GM12878 (cell line): ENCODE measurements at regions not wholly inside any gene's neighbourhood (a gene's known extent, or its start where the extent isn't known, plus 50 kb on each side); places are given as distances from the start of the nearest gene placed in this dataset.

Experiments
- ATAC-seq: fragments of 200-7000 bp; cut with Tn5 transposase; 3 replicates; pipeline ENCODE4 v1.9.1; 2020; ENCODE audit warnings: mild to moderate bottlenecking, moderate library complexity
- BruUV-seq: library from RNA; stranded (reverse); fragments of 400-500 nt; replicated peaks from 2 replicates; lab custom pipeline; 2021; lab: Mats Ljungman, UMichigan
- CTCF ChIA-PET: fragments of 300-600 bp; sonication (Branson Sonifier 250); formaldehyde crosslinking; extraction: SDS; loops from one replicate; lab custom pipeline; 2021; ENCODE audit warnings: inconsistent platforms; lab: Yijun Ruan, JAX
- POLR2A ChIA-PET: fragments of 350-600 bp; formaldehyde crosslinking; extraction: SDS; loops from one replicate; lab custom pipeline; 2021; ENCODE audit warnings: inconsistent platforms; lab: Charles Lee
- RAD21 ChIA-PET: fragments of 300-600 bp; sonication (Branson Sonifier 250); formaldehyde crosslinking; loops from one replicate; lab custom pipeline; 2023; ENCODE audit warnings: antibody characterized with exemption; ENCODE audit not compliant: unreplicated experiment; lab: Charles Lee
- SMC1A ChIA-PET: fragments of 300-600 bp; sonication (Branson Sonifier 250); formaldehyde crosslinking; loops from one replicate; lab custom pipeline; 2023; ENCODE audit not compliant: unreplicated experiment, uncharacterized antibody; lab: Charles Lee
- DNase-seq: peaks from one replicate; pipeline ENCODE4 v3.0.0-alpha.2; 2011; ENCODE audit warnings: low read depth, low spot score
- FAIRE-seq: peaks from 3 replicates; lab custom pipeline; 2011; peaks lifted over from hg19 to GRCh38; lab: Jason Lieb, UNC
- H2AFZ ChIP-seq: 2 replicates; pipeline ENCODE4 v1.6.0; 2011; ENCODE audit warnings: low read depth, low read length, control low read depth; ENCODE audit not compliant: control insufficient read depth
- H3K27ac ChIP-seq: 2 replicates; pipeline ENCODE4 v1.5.1; 2011; ENCODE audit warnings: control low read depth; ENCODE audit not compliant: control insufficient read depth, insufficient read depth
- H3K27me3 ChIP-seq, 2 experiments: replicated peaks in 1 of 2; 2 replicates each; pipeline versions ENCODE4 v1.6.0 to v1.6.1; 2011; ENCODE audit warnings: low read length in 1 of 2; ENCODE audit not compliant: control insufficient read depth in 2 of 2, insufficient read depth in 2 of 2
- H3K36me3 ChIP-seq, 2 experiments: 2 replicates each; pipeline ENCODE4 v1.5.1; 2011; ENCODE audit warnings: low read length in 1 of 2; ENCODE audit not compliant: control insufficient read depth in 2 of 2, insufficient read depth in 2 of 2
- H3K4me1 ChIP-seq: 2 replicates; pipeline ENCODE4 v1.6.1; 2011; ENCODE audit warnings: mild to moderate bottlenecking, low read length, moderate library complexity, mixed read lengths; ENCODE audit not compliant: control insufficient read depth, insufficient read depth
- H3K4me2 ChIP-seq: 2 replicates; pipeline ENCODE4 v1.6.0; 2011; ENCODE audit warnings: control low read depth; ENCODE audit not compliant: control insufficient read depth, insufficient read depth
- H3K4me3 ChIP-seq: fragments of 200-600 bp; sonication (generic); 2 replicates; pipeline ENCODE4 v1.5.1; 2016
- H3K79me2 ChIP-seq: 2 replicates; pipeline ENCODE4 v1.6.0; 2011; ENCODE audit warnings: low read length; ENCODE audit not compliant: control insufficient read depth, insufficient read depth
- H3K9ac ChIP-seq: 2 replicates; pipeline ENCODE4 v1.8.0; 2011; ENCODE audit warnings: low read length, control low read depth, mixed read lengths; ENCODE audit not compliant: control insufficient read depth, insufficient read depth
- H3K9me3 ChIP-seq: replicated peaks from 3 replicates; pipeline ENCODE4 v1.5.1; 2011; ENCODE audit warnings: mild to moderate bottlenecking, low read length; ENCODE audit not compliant: control insufficient read depth, insufficient read depth
- H4K20me1 ChIP-seq: 2 replicates; pipeline ENCODE4 v1.6.0; 2011; ENCODE audit not compliant: control insufficient read depth, insufficient read depth
- BMI1 ChIP-seq: fragments of 450-650 bp; IDR thresholded peaks from 2 replicates; pipeline ENCODE4 v1.6.1; 2016; ENCODE audit warnings: mild to moderate bottlenecking, moderate library complexity, borderline replicate concordance
- BRCA1 ChIP-seq: IDR thresholded peaks from 2 replicates; pipeline ENCODE4 v1.6.1; 2011; ENCODE audit warnings: low read depth, low read length, improper control_type of control experiment
- CHD2 ChIP-seq: IDR thresholded peaks from 2 replicates; pipeline ENCODE4 v1.6.1; 2011; ENCODE audit warnings: low read depth, low read length, improper control_type of control experiment, borderline replicate concordance
- IRF5 ChIP-seq: fragments of 450-650 bp; IDR thresholded peaks from 2 replicates; pipeline ENCODE4 v1.6.1; 2017; ENCODE audit warnings: borderline replicate concordance
- JUND ChIP-seq: IDR thresholded peaks from 2 replicates; pipeline ENCODE4 v1.6.1; 2012; ENCODE audit warnings: low read depth, mild to moderate bottlenecking, low read length, improper control_type of control experiment, moderate library complexity
- MTA3 ChIP-seq: IDR thresholded peaks from 2 replicates; pipeline ENCODE4 v1.6.1; 2012; ENCODE audit warnings: low read length, inconsistent platforms, borderline replicate concordance
- NFIC ChIP-seq: IDR thresholded peaks from 2 replicates; pipeline ENCODE4 v1.6.1; 2012; ENCODE audit warnings: low read depth, mild to moderate bottlenecking, inconsistent platforms, low read length, moderate library complexity
- NRF1 ChIP-seq: conservative IDR thresholded peaks from 2 replicates; pipeline ENCODE4 v1.6.1; 2011; ENCODE audit warnings: mild to moderate bottlenecking, low read depth, low read length, improper control_type of control experiment
- RAD21 ChIP-seq: IDR thresholded peaks from 2 replicates; pipeline ENCODE4 v1.6.1; 2011; ENCODE audit warnings: mild to moderate bottlenecking, low read depth, low read length, moderate library complexity; ENCODE audit not compliant: insufficient read depth
- ZNF274 ChIP-seq: IDR thresholded peaks from one replicate; pipeline ENCODE4 v1.8.0; 2011; ENCODE audit not compliant: insufficient read length, insufficient read depth
- ZNF592 ChIP-seq: fragments of 450-650 bp; IDR thresholded peaks from 2 replicates; pipeline ENCODE4 v1.6.1; 2017; ENCODE audit warnings: mild to moderate bottlenecking, moderate library complexity
- ZSCAN29 ChIP-seq: fragments of 450-650 bp; IDR thresholded peaks from 2 replicates; pipeline ENCODE4 v1.6.1; 2017; ENCODE audit warnings: mild to moderate bottlenecking, moderate library complexity
- WGBS: methylation state at CpG from one replicate; pipeline ENCODE4 v1.1.6; 2016; ENCODE audit warnings: low lambda C conversion rate; ENCODE audit not compliant: insufficient replicate concordance, insufficient coverage; ENCODE audit errors: missing lambda C conversion rate; 5-methylcytosine and 5-hydroxymethylcytosine counted together
- in situ Hi-C: fragments of 300-500 bp; cut with MboI; formaldehyde crosslinking; loops from 9 replicates; pipeline ENCODE4 v1.14.3; 2018; ENCODE audit warnings: mixed read lengths
- intact Hi-C: fragments of 100-400 bp; cut with micrococcal nuclease; formaldehyde crosslinking; loops from one replicate; pipeline ENCODE4 v1.14.2; 2022; ENCODE audit not compliant: unreplicated experiment

- SMC1A ChIA-PET: interaction anchor here (0.6 kb wide), 1 partner anchor 141 kb away, joined by 3 read pairs; no protein-coding TSS in a partner anchor
- no TSS peak for BruUV-seq
- H3K27ac ChIP-seq: no peak overlapping the region
- no peak overlapping the region for H3K4me3 ChIP-seq
- RAD21 ChIA-PET: no interaction called here
- H3K9ac ChIP-seq: no peak overlapping the region
- no peak overlapping the region for H3K4me2 ChIP-seq
- no peaks in the 10 kb centered on the region for H4K20me1 ChIP-seq
- H3K4me1 ChIP-seq: no peaks in the 10 kb centered on the region
- DNase-seq (no peak), FAIRE-seq (no peak), ATAC-seq (no peak)
- H2AFZ ChIP-seq: no peak overlapping the region
- CTCF ChIA-PET: no interaction called here
- POLR2A ChIA-PET: no interaction called here
- H3K9me3 ChIP-seq: no peaks in the 10 kb centered on the region
- no peaks in the 10 kb centered on the region for H3K36me3 ChIP-seq
- WGBS: 32% methylated on average over 35 of the region's 35 CpGs
- H3K27me3 ChIP-seq: no peaks in the 10 kb centered on the region; a peak in 1 of 4 replicates
- in situ Hi-C loops (no loop called here), intact Hi-C loops (no loop called here)
- TF ChIP-seq ZSCAN29: no peak
- no peak for TF ChIP-seq BMI1
- no peak for TF ChIP-seq NFIC
- no peak for TF ChIP-seq BRCA1
- no peak for TF ChIP-seq MTA3
- TF ChIP-seq ZNF274: no peak
- no peak for TF ChIP-seq JUND
- TF ChIP-seq IRF5: no peak
- TF ChIP-seq CHD2: no peak
- TF ChIP-seq RAD21: no peak
- no peak for TF ChIP-seq ZNF592
- TF ChIP-seq NRF1: no peak
- no peaks in the 10 kb centered on the region for H3K79me2 ChIP-seq
Measured at GRCh38 chr11:70608568-70609470, 210.5 kb downstream of the CTTN start.
